Keratinocyte (primary cell): ENCODE measurements at regions not wholly inside any gene's neighbourhood (a gene's known extent, or its start where the extent isn't known, plus 50 kb on each side); places are given as distances from the start of the nearest gene placed in this dataset.

ENCODE experiments used
- DNase-seq: peaks from one replicate; pipeline ENCODE4 v3.0.0-alpha.2; 2011; ENCODE audit warnings: low read depth, missing footprints, low spot score
- FAIRE-seq: peaks from 2 replicates; lab custom pipeline; 2011; peaks lifted over from hg19 to GRCh38; lab: Jason Lieb, UNC
- H2AFZ ChIP-seq: 2 replicates; pipeline ENCODE4 v1.6.0; 2012; ENCODE audit warnings: low read length, control low read depth, inconsistent platforms; ENCODE audit not compliant: control insufficient read depth
- H3K27ac ChIP-seq: 2 replicates; pipeline ENCODE4 v1.5.1; 2011; ENCODE audit warnings: low read length; ENCODE audit not compliant: control insufficient read depth, insufficient read depth
- H3K27me3 ChIP-seq: 3 replicates; pipeline ENCODE4 v1.6.0; 2011; ENCODE audit warnings: low read length; ENCODE audit not compliant: control insufficient read depth, insufficient read depth; ENCODE audit errors: extremely low read depth
- H3K36me3 ChIP-seq, 2 experiments: 2 replicates in 1 of 2; 3 replicates in 1 of 2; pipeline ENCODE4 v1.5.1; 2011; ENCODE audit warnings: low read length in 2 of 2, mild to moderate bottlenecking in 1 of 2; ENCODE audit not compliant: control insufficient read depth in 2 of 2, insufficient read depth in 2 of 2; ENCODE audit errors: extremely low read depth in 1 of 2
- H3K4me1 ChIP-seq: 3 replicates; pipeline ENCODE4 v1.5.1; 2011; ENCODE audit warnings: low read length; ENCODE audit not compliant: control insufficient read depth, insufficient read depth; ENCODE audit errors: extremely low read depth
- H3K4me2 ChIP-seq: 3 replicates; pipeline ENCODE4 v1.6.0; 2011; ENCODE audit warnings: low read depth, low read length; ENCODE audit not compliant: control insufficient read depth, insufficient read depth; ENCODE audit errors: extremely low read depth
- H3K4me3 ChIP-seq, 3 experiments: fragments of 200-600 bp in 1 of 3; sonication (generic) in 1 of 3; 2 replicates in 2 of 3; 3 replicates in 1 of 3; pipeline ENCODE4 v1.5.1; 2011 to 2016; ENCODE audit warnings: low read length in 3 of 3, mild to moderate bottlenecking in 3 of 3, control low read depth in 2 of 3, inconsistent platforms in 1 of 3, low read depth in 1 of 3, mixed read lengths in 1 of 3, mixed run types in 1 of 3, moderate library complexity in 1 of 3; ENCODE audit not compliant: control insufficient read depth in 2 of 3, insufficient read depth in 2 of 3; ENCODE audit errors: extremely low read depth in 1 of 3
- H3K79me2 ChIP-seq: 2 replicates; pipeline ENCODE4 v1.6.0; 2012; ENCODE audit warnings: low read length; ENCODE audit not compliant: control insufficient read depth, insufficient read depth
- H3K9ac ChIP-seq: 3 replicates; pipeline ENCODE4 v1.6.0; 2011; ENCODE audit warnings: low read length; ENCODE audit not compliant: control insufficient read depth, insufficient read depth; ENCODE audit errors: extremely low read depth
- H3K9me1 ChIP-seq: 3 replicates; pipeline ENCODE4 v1.6.0; 2011; ENCODE audit warnings: low read length; ENCODE audit not compliant: control insufficient read depth, insufficient read depth; ENCODE audit errors: extremely low read depth
- H3K9me3 ChIP-seq: 2 replicates; pipeline ENCODE4 v1.5.1; 2012; ENCODE audit warnings: low read depth, low read length; ENCODE audit not compliant: control insufficient read depth
- H4K20me1 ChIP-seq: 3 replicates; pipeline ENCODE4 v1.6.0; 2011; ENCODE audit warnings: low read length; ENCODE audit not compliant: control insufficient read depth, insufficient read depth; ENCODE audit errors: extremely low read depth
- EZH2 ChIP-seq: IDR thresholded peaks from one replicate; pipeline ENCODE4 v1.6.1; 2012; ENCODE audit warnings: inconsistent platforms, mild to moderate bottlenecking, low read length, moderate library complexity
- dilution Hi-C: fragments of 300-500 bp; cut with MboI; formaldehyde crosslinking; loops from one replicate; pipeline ENCODE4 v1.7.0; 2020; ENCODE audit warnings: low sequenced_read_pairs; ENCODE audit not compliant: extremely low pct_ligation_motif_present
- TF ChIP-seq, protein P1 (sequence below), 3 experiments: IDR thresholded peaks in 1 of 3; conservative IDR thresholded peaks in 1 of 3; optimal IDR thresholded peaks in 1 of 3; 2 replicates in 2 of 3; 3 replicates in 1 of 3; pipeline versions ENCODE3 to v1.5.1; 2011; ENCODE audit warnings: low read length in 3 of 3, mild to moderate bottlenecking in 3 of 3, moderate library complexity in 2 of 3, control low read depth in 1 of 3, inconsistent platforms in 1 of 3; ENCODE audit not compliant: insufficient read depth in 2 of 3; ENCODE audit errors: extremely low read depth in 1 of 3

DNA sequence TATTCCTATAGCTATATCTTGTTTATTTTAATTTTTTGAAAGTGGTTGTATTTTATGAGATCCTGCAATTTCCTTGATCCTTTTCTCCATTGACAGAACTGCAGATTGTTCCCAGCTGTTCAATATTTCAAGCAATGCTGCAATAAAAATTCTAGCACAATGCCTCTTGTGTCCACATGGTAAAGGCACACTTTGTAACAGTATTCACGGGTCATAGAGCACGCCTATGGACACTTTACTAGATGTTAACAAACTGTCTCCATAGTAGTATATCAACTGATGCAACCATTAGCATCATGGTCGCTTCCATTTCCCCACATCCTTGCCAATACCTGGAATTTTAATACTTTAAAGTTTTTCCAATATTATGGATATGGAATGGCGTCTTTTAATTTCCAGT is 123.9 kb upstream of the FZD8 start:
- Histone ChIP-seq H3K27ac (no peak overlapping the region), H2AFZ (no peak overlapping the region), H3K27me3 (no peaks in the 10 kb centered on the region), H4K20me1 (no peaks in the 10 kb centered on the region), H3K9me1 (no peaks in the 10 kb centered on the region), H3K9ac (no peak overlapping the region), H3K4me2 (no peak overlapping the region), H3K4me3 (no peak overlapping the region), H3K36me3 (no peaks in the 10 kb centered on the region), H3K4me1 (no peaks in the 10 kb centered on the region), H3K79me2 (no peaks in the 10 kb centered on the region), H3K9me3 (no peaks in the 10 kb centered on the region)
- no peak for TF ChIP-seq EZH2
- TF ChIP-seq, protein P1, sequence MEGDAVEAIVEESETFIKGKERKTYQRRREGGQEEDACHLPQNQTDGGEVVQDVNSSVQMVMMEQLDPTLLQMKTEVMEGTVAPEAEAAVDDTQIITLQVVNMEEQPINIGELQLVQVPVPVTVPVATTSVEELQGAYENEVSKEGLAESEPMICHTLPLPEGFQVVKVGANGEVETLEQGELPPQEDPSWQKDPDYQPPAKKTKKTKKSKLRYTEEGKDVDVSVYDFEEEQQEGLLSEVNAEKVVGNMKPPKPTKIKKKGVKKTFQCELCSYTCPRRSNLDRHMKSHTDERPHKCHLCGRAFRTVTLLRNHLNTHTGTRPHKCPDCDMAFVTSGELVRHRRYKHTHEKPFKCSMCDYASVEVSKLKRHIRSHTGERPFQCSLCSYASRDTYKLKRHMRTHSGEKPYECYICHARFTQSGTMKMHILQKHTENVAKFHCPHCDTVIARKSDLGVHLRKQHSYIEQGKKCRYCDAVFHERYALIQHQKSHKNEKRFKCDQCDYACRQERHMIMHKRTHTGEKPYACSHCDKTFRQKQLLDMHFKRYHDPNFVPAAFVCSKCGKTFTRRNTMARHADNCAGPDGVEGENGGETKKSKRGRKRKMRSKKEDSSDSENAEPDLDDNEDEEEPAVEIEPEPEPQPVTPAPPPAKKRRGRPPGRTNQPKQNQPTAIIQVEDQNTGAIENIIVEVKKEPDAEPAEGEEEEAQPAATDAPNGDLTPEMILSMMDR (optimal IDR thresholded peaks at IDR 0.05 in 1 of 3, IDR thresholded peaks at IDR 0.05 in 1 of 3, conservative IDR thresholded peaks at IDR 0.05 in 1 of 3; ENCODE audit: extremely low read depth in 1 of 3, insufficient read depth in 2 of 3, low read length in 3 of 3): no peak
- DNase-seq (no peak), FAIRE-seq (no peak)
- dilution Hi-C loops: no loop called here

DNA sequence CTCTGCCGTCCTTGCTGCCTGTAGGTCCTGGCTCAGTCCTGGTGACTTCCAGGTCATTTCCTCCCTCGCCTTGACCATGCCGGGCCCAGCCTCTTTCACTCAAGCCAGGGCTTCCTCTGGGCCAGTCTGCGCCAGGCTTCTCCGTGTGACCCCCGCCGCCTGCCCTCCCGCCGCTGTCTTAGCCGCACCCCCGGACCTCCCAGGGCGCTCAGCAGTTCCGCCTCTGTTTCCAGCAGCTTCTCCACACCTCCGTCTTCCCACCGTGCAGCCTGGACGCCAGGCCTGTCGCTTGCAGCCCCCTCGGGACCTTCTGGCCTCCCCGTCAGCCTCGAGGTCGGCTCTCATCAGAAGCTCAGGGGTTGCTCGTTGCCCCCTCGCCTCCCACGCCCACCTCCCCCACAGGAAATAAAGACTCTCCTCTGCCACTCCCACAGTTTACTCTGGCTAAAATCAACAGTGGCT is 123.0 kb upstream of the FZD8 start:
- Histone ChIP-seq H3K27me3 (no peaks in the 10 kb centered on the region), H3K9me3 (no peaks in the 10 kb centered on the region), H3K4me1 (no peaks in the 10 kb centered on the region), H3K4me3 (no peak overlapping the region), H3K27ac (no peak overlapping the region), H3K9me1 (no peaks in the 10 kb centered on the region), H3K9ac (no peak overlapping the region), H3K79me2 (no peaks in the 10 kb centered on the region), H2AFZ (no peak overlapping the region), H4K20me1 (no peaks in the 10 kb centered on the region), H3K36me3 (no peaks in the 10 kb centered on the region), H3K4me2 (no peak overlapping the region)
- no peak for DNase-seq
- no peak for FAIRE-seq
- TF ChIP-seq, protein P1 (optimal IDR thresholded peaks at IDR 0.05 in 1 of 3, IDR thresholded peaks at IDR 0.05 in 1 of 3, conservative IDR thresholded peaks at IDR 0.05 in 1 of 3; ENCODE audit: extremely low read depth in 1 of 3, insufficient read depth in 2 of 3, low read length in 3 of 3): no peak
- TF ChIP-seq EZH2: no peak
- dilution Hi-C loops: no loop called here
